Fibroblast of lung (primary cell): ENCODE measurements at regions not wholly inside any gene's neighbourhood (a gene's known extent, or its start where the extent isn't known, plus 50 kb on each side); places are given as distances from the start of the nearest gene placed in this dataset.

Experiments
- CTCF ChIP-seq, 2 donors: IDR thresholded peaks in 1 of 2; conservative IDR thresholded peaks in 1 of 2; 1 replicate in 1 of 2; 2 replicates in 1 of 2; pipeline ENCODE4 v1.5.1; 2011 to 2012; ENCODE audit warnings: low read length in 2 of 2, control low read depth in 1 of 2, inconsistent platforms in 1 of 2, low read depth in 1 of 2, mild to moderate bottlenecking in 1 of 2
- EZH2 ChIP-seq: IDR thresholded peaks from 2 replicates; pipeline ENCODE4 v1.5.1; 2012; ENCODE audit warnings: low read length, control low read depth, mild to moderate bottlenecking; ENCODE audit errors: missing control alignments

- no peak for TF ChIP-seq CTCF (conservative IDR thresholded peaks at IDR 0.05 in 1 of 2, IDR thresholded peaks at IDR 0.05 in 1 of 2; ENCODE audit: low read depth in 1 of 2, low read length in 2 of 2)
- TF ChIP-seq EZH2 = no peak
These were observed 1089.1 kb downstream of the TBC1D22A start for GRCh38 chr22:47851586-47851985.
